NB4 (cell line): ENCODE measurements at regions not wholly inside any gene's neighbourhood (a gene's known extent, or its start where the extent isn't known, plus 50 kb on each side); places are given as distances from the start of the nearest gene placed in this dataset.

Experiments used
- MYC ChIP-seq: IDR thresholded peaks from 2 replicates; pipeline ENCODE4 v1.6.1; 2011; ENCODE audit warnings: low read depth, low read length
- POLR2A ChIP-seq: IDR thresholded peaks from 2 replicates; pipeline ENCODE4 v1.6.1; 2011; ENCODE audit warnings: mild to moderate bottlenecking; ENCODE audit not compliant: insufficient read length; ENCODE audit errors: extremely low read depth
- TF ChIP-seq, protein P1 (sequence below): IDR thresholded peaks from one replicate; pipeline ENCODE4 v1.5.1; 2012; ENCODE audit warnings: low read depth, low read length

DNA sequence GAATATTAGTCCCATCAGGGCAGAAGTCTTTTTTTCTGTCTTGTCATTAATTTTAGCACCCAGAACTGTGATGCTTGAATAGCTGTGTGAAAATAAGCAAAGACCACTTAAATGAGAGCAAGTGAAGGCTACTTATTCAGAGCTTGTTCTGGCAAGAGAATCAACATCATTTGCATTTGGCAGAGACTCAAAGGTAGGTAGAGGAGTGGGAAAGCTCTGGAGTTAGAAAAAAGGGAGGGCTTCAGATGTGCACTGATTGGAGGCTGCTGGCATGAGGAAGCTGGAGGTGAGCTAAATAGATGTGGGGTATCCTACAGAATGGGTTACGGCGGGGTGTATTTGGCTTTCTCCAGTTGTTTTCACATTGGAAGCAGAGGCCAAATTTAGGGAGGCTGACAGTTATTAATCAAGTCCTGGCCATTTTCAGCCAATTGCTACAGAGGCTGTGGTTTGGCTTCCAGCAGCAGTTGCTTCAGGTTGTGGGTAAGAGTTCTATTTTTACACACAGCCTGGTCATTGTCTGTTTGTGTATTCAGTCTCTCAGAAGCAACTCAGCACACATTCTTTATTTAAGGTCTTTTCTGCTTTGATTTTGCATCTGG is 254.3 kb downstream of the BTBD3 start:
- TF ChIP-seq, protein P1, sequence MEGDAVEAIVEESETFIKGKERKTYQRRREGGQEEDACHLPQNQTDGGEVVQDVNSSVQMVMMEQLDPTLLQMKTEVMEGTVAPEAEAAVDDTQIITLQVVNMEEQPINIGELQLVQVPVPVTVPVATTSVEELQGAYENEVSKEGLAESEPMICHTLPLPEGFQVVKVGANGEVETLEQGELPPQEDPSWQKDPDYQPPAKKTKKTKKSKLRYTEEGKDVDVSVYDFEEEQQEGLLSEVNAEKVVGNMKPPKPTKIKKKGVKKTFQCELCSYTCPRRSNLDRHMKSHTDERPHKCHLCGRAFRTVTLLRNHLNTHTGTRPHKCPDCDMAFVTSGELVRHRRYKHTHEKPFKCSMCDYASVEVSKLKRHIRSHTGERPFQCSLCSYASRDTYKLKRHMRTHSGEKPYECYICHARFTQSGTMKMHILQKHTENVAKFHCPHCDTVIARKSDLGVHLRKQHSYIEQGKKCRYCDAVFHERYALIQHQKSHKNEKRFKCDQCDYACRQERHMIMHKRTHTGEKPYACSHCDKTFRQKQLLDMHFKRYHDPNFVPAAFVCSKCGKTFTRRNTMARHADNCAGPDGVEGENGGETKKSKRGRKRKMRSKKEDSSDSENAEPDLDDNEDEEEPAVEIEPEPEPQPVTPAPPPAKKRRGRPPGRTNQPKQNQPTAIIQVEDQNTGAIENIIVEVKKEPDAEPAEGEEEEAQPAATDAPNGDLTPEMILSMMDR, result no peak
- TF ChIP-seq POLR2A, result no peak
- TF ChIP-seq MYC, result no peak
